IPS DF 19.7 (cell line): ENCODE measurements at regions not wholly inside any gene's neighbourhood (a gene's known extent, or its start where the extent isn't known, plus 50 kb on each side); places are given as distances from the start of the nearest gene placed in this dataset.
A peak's percentile ranks its signal among the peaks of the same experiment; 100 is the strongest.

ENCODE experiments used
- DNase-seq: peaks from one replicate; pipeline ENCODE4 v3.0.0-alpha.2; 2013; ENCODE audit warnings: low read depth, low spot score

DNA sequence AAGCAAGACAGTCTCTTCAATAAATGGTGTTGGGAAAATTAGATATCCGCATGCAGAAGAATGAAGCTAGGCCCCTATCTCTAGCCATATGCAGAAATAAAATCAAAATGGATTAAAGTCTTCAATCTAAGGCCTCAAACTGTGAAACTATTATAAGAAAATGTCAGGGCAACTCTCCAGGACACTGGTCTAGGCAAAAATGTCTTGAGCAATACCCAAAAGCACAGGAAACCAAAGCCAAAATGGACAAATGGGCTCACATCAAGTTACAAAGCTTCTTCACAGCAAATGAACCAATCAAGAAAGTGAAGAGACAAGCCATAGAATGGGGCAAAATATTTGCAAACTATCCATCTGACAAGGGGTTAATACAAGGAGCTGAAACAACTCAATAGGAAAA, 338.8 kb downstream of the NNT start:
- no peak for DNase-seq

DNA sequence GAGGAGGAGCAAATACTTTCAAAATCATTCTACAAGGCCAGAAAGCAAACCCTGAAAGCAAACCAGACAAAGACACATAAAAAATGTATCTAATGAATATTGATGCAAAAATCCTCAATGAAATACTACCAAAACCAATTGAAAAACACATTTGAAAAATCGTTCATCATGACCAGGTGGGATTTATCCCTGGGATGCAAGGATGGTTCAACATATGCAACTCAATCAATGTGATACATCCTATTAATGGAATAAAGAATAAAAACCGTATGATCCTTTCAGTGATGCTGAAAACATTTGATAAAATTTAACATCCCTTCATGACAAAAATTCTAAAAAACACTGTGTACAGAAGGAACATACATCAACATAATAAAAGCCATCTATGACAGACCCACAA, 337.6 kb downstream of the NNT start:
- no peak for DNase-seq

DNA sequence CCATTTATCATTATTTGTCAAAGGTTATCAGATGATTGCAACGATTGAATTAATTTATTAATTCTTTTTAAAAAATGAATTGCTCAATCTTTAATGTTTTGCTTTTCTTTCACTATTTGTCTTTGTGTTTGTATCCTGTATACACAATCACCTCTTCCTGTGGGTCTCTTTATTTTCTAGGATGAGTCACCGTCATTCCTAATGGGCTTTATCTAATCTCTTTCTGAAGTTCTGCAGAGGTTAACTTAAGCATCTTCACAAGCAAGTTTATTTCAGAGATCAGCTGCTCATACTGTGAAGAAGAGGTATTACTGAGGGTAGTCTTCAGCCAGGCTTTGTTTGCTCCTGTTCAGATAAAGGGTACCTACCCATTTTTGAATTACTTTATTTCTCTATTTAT, 323.9 kb downstream of the NNT start:
- DNase-seq, result no peak

DNA sequence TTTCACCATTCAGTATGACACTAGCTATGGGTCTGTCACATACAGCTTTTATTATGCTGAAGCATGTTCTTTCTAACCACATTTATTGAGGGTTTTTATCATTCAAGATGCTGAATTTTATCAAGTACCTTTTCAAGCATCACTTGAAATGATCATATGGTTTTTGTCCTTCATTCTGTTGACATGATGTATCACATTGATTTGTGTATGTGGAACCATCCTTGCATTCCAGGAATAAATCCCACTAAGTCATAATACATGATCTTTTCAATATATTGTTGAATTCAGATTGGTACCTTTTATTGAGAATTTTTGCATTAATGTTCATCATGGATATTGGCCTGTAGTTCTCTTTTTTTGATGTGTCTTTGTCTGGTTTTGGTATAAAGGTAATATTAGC, 317.4 kb downstream of the NNT start:
- no peak for DNase-seq

DNA sequence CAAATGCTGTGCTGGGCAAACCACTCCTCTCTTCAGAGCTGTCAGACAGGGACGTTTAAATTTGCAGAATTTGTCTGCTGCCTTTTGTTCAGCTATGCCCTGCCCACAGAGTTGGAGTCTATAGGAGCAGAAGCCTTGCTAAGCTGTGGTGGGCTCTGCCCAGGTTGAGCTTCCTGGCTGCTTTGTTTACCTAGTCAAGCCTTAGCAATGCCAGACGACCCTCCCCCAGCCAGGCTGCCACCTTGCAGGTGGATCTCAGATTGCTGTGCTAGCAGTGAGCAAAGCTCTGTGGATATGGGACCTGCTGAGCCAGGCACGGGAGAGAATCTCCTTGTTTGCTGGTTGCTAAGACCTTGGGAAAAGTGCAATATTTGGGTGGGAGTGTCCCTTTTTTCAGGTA, 314.9 kb downstream of the NNT start:
- DNase-seq, result no peak

DNA sequence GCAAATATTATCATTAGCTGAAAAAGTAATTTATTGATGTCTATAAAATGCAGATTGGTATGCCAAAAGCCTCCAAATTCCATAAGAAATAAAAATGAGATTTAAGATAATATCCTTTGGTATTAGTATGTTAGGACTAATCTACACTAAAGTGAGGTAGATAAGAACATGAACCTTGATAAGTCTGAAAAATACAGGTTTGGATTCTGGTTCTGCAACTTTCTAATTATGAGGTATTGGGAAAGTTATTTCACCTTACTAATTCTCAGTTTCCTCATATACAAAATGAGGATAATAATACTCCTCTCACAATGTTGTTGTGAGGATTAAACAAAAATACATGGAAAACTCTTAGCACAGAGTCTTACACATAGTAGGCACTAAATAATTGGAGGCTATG, 300.1 kb downstream of the NNT start:
- no peak for DNase-seq

DNA sequence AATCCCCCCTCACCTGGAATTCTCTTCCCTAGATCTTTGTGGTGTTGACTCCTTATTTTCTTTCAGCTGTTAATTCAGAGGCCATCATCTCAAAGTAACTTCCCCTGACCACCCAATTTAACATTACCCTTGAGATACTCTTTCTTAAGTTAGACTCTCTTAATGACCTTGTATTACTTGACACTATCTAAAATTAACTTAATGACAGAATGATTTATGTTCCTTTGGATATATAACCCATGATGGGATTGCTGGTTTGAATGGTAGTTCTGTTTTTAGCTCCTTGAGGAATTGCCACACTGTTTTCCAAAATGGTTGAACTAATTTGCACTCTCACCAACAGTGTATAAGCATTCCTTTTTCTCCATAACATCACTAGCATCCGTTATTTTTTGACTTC, 298.0 kb downstream of the NNT start:
- no peak for DNase-seq

DNA sequence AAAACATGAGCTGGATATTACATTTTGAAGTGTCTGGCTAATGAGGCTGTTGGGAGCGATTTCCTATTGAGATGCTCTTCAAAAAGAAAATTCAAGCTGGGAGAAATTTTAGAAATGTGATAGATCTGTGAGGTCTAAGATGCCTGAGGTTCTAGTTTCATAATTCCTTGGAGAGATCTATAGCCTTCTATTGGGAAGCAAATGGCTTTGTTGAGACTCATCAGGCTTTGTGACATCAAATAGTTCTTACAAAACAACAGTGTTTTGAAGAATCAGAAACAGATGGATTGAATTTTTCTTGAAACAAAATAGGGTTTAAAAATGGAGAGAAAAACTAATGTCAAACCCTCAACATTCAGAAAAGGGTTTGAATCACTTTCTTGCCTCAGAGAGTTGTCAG, 292.9 kb downstream of the NNT start:
- DNase-seq, result no peak

DNA sequence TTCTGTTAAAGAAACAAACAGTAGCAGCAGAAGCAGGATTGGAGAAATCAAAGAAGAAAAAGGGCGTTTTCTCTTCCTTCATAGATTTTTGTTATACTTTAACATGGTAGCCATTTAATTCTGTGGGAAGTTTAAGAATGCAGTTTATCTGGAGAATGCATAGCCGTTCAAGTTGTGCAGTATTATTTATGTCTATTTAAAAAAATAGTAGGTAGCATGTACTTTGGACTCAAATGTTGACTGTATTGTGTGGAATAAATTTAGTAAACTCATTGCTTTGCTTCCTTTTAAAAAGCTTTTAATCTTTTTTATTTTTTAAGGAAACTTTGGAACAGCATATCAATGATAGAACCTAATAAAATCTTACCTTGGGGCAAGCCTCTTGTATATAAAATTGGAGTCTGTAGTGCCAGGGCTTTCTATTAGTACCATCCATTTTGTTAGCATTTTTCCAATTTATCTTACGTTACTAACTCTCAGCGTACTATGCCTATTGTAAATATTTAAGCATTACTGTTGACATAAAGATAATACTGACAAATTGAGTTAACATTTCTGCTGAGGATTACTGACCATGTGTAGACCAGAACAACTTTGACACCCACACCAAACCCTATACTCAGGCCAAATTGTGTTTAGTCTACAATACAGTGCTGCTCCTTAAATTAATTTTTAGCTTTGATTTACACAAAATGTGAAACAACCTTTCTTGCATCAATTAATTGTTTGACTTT, 291.1 kb downstream of the NNT start:
- no peak for DNase-seq

DNA sequence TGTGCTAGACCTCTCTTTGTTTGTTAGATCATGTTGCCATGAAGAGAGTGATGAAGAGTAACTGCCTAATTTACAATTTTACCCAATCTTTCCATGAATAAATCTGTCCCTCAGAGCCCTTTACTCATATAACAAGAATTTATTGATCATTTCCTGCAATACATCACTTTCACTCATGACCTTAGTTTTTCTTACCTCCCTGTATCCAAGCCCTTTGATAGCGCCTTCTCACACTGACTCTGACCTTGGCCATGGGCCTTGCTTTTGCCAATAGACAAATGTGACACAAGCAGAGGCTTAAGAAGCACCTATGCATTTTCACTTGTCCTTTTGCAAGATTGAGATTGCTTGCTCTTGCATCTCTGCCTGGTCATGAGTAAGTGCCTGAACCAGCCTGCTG, 288.1 kb downstream of the NNT start:
- DNase-seq, result no peak

DNA sequence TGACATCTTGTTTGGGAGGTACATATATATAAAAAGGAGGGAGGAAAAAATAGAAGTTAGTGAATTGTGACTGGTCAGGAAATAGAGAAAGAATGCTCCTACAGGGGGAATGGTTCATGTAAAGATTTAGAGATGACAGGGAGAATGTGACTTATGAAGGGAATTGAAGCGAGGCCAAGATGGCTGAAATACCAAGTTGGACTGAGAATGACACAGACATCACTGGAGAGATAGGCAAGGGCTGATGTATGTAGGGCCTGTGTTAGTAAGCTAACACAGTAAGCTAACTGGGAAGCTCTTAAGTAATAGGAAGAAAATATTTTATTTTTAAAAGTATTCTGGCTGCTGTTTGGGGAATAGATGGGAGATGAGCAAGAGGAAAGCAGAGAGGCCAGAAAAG, 286.3 kb downstream of the NNT start:
- no peak for DNase-seq

DNA sequence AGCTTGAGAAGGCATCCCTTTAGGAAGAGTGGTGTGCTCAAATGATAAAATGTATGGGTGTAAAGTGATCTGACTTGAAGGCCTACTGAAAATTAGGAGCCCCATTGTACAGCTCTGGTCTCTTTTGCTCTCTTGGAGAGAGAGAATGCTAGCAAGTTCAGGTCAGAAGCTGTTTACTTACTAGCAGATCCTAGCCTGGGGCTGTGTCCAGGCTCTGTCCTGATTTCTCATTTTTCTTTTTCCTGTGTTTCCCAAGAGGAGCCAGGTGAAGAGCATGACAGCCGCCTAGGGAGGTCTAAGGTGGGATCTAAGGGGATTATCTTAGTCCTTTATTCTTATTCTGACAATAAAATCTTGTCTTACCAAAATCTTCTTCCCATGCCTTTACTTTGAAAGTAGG, 272.8 kb downstream of the NNT start:
- DNase-seq, result no peak

DNA sequence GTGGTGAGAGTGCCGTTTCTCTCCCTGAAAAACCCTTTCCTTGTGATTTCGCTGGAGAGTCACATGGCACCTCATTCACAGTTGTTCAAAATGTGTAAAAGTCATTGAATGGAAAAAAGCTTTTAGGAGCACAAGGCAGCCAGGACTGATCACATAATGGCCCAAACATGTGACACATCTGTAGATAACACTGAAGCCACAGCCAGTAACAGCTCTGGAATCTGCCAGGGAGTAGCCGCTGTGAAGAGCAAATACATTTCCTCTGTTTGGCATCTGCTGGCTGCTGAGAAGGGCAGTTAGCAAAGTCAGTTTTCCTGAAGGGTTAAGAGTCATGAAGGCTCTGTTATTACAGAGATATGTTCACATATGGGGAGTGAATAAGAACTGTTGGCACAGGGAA, 271.8 kb downstream of the NNT start:
- DNase-seq, result no peak

DNA sequence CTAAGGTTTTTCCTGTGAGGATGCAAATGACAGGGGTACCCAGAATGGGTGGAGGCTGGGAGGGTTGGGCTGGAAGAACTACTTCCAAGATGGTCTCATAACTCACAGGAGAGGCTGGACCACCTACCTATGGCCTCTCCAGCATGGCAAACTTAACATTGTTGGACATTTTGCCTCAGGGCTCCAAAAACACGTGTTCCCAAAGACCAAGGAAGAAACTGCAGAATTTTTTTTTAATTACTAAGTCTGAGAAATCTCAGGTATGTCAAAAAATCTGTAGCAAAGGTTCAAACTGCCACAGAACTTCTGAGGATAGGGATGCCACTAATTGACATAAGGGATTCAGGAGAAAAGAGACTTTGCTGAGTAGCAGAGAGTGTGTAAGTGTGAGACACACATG, 270.8 kb downstream of the NNT start:
- DNase-seq, result no peak

DNA sequence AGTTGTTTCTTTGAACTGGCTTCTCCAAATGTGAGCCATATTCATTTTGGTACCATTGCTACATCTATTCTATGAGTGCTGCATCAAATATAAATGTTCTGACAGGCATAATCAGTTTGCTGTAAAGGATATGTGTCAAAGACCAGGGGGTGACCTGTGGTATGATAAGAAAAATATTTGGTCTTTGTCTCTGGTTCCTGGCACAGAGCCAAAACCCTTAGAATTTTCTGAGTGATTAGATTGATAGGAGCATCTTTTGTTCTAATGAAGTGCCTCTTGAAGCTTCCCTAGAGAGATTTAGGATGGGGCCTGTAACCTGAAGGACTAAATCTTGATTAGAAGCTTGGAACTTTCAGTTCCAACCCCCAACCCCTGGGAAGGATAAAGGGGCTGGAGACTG, 256.3 kb downstream of the NNT start:
- DNase-seq, result no peak

DNA sequence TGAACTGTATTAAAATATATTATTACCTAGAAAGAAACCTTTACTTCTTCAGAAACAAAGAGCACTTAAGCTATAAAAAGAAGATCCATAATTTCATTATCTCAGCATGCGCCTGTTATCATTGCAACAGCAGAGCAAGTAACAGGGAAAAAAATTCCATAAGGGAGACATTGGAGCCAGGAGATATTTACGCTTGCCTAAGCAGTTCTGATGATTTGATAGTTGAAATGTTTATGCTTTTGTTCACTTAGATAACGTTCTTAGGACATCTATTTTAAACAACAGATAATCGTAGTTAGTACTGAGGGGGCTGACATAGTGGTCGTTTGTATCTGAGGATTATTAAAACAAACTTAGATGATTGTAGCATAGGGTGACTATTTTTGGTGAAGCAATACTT, 252.5 kb downstream of the NNT start:
- no peak for DNase-seq

DNA sequence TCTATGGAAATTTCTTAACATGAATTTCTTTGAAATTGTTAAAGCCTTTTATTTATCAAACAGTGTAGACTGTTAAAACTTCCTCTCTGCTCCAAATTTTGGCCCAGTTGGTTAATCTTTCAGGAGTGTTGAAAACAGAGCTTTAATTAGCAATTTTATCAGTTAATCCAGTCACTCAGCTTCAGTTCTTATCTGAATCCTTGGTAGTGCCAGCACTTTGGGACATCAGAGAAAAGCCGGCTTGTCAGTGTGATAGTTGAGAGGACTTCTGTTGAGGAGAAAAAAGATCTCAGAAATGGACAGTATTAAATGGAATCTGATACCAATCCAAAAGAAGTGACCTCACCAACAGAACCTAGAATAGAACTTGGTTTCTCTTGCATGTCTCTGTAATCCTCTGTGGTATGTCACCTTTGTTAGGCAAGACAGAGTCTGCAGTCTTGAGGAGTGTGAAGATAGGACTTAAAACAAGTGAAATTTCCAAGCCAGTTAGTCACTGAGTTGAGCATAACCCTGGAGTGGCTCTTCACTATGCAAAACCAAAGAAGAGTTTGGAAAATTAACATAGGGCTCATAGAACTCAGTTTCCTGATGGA, 251.8 kb downstream of the NNT start:
- DNase-seq, result peak; percentile 33

DNA sequence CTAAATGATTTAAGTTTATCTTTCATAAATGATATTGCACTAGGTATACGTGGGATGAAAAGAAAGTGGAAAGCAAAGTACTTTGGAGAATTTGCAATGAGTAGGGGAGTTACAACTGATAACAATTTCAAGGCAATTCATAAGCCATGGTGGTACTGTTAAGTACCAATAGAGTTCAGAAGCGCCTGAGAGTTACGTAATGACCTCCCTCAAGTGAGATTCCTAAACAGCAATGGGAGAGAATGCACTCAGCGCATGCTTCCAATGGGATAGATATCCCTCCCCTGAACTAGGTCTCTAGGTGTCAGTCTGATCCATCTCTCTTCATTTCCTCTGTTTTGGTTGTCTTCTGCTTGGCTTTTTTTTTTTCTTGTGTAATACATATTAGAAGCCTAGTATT, 249.3 kb downstream of the NNT start:
- DNase-seq, result no peak

DNA sequence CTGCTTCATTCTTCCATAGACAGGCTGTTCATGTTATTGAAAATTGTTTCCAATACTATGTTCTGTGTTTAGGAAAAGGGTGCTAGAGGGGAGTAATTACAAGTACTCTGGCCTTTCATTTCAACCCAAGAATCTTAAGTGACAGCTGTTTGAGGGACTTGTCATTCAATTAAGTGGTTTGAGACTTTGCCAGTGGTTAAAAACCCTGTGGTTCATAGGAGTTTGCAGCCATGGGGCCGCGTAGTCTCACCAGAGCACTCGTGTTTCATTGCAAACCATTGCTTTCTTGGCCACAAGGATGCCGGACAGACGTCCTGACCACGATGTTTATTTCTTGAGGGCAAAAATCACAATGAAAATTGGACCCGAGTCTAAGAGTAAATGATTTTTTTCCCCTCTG, 248.8 kb downstream of the NNT start:
- DNase-seq, result no peak

DNA sequence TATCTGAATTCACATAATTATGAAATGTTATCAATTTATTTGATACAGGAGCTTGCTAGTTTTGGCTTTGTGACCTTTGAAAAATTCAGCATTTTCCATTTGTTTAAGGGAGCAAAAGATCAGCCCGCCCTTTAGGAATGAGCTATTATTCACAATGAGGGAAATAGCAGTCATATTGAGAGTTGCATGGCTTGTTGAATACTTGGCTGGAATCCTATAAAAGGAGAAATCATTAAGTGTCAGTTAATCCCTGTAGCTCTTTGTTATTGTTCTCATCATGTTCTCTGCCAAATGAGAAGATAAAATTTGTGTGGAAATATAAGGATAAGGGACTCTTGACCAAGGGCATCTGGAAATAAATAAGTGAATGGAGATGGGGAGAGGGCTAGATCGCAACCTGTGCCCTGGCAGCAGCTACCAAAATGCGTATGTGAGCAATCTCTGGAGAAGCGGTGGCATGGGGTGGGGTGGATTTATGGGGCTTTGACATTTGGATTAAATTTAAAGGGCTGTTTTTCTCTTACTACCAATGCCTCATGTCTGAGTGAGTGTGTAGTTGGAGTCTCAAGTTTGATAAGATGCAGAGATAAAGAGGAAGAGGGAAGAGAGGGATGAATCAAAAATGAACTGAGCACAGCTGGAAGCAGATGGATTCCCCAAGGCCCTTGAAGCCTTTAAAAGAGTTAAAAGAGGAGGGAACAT, 237.6 kb downstream of the NNT start:
- no peak for DNase-seq

DNA sequence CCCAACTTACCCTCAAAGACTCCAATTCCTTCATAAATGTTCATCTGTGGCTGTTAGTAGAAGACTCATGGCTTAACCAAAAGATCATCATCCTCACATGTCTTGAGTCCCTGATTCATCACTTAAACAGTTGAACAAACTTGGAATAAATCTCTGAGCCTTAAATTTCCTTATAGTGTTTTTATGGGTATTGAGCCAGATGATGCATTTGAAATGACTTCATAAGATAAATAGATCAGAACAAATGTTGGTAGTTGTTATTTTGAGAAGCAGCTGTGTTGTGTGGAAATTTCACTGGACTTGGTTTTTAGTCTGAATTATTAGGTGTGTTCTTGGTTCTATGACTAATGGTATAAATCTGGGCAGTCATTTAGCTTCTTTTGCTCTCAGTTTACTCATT, 236.2 kb downstream of the NNT start:
- no peak for DNase-seq

DNA sequence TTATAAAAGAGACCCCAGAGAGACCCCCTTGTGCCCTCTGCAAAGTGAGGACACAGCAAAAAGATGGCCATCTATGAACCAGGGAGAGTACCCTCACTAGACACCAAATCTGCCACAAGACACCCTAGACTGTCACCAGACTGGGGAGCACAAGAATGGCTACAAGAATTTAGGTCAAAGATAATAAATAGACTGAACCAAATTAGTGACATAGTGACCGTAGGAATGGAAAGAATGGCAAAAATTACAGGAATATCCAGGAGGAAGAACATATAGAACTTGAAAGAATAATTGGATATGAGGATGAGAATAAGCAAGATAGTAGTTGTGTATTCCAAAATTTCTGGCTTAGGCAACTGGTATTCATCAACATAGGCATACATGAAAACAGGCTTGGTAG, 235.0 kb downstream of the NNT start:
- no peak for DNase-seq

DNA sequence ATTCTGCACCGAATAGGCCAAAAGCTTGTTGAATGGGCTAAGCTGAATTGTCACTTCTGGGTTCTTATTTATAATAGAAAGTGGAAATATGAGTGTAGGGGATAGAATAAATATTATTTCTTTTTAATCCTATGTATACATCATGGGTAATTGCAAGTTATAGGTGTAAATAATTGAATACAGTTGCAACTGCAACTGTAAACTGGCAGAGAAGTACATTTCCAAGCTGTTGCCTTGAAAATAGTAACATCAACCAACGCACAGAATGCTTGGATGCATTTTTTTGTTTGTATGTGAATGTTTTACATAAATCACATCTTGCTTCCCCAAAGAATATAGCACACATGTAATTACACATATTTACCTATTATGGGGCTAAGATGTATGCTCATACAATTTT, 234.1 kb downstream of the NNT start:
- no peak for DNase-seq
